RCC 7860 (cell line): ENCODE measurements at regions not wholly inside any gene's neighbourhood (a gene's known extent, or its start where the extent isn't known, plus 50 kb on each side); places are given as distances from the start of the nearest gene placed in this dataset.

ENCODE experiments used
- DNase-seq: peaks from one replicate; pipeline ENCODE4 v3.0.0-alpha.2; 2015; ENCODE audit warnings: low spot score
- FAIRE-seq: peaks from 2 replicates; lab custom pipeline; 2012; peaks lifted over from hg19 to GRCh38; lab: Jason Lieb, UNC

- DNase-seq, result no peak
- no peak for FAIRE-seq
These were observed 507.5 kb upstream of the NR2F2 start for GRCh38 chr15:95822961-95823360.

GRCh38 chr15:95825208-95825607 is 505.3 kb upstream of the NR2F2 start:
- no peak for FAIRE-seq

GRCh38 chr15:95825671-95826411 is 504.7 kb upstream of the NR2F2 start:
- FAIRE-seq (no peak), DNase-seq (no peak)

More at GRCh38 chr15:95825208-95825607, 505.3 kb upstream of the NR2F2 start:
- DNase-seq, result no peak

- DNase-seq, result no peak
These were observed 503.9 kb upstream of the NR2F2 start for GRCh38 chr15:95826412-95827195.

GRCh38 chr15:95829062-95829461 is 501.4 kb upstream of the NR2F2 start:
- no peak for DNase-seq
- FAIRE-seq, result no peak

More at GRCh38 chr15:95826412-95827195, 503.9 kb upstream of the NR2F2 start:
- FAIRE-seq, result no peak

- no peak for FAIRE-seq
- no peak for DNase-seq
These were observed 500.2 kb upstream of the NR2F2 start for GRCh38 chr15:95830281-95830680.

GRCh38 chr15:95832668-95833067 is 497.8 kb upstream of the NR2F2 start:
- no peak for FAIRE-seq
- DNase-seq, result no peak

- FAIRE-seq (no peak), DNase-seq (no peak)
These were observed 496.3 kb upstream of the NR2F2 start for GRCh38 chr15:95834028-95834804.

- DNase-seq (no peak), FAIRE-seq (no peak)
These were observed 494.0 kb upstream of the NR2F2 start for GRCh38 chr15:95836536-95836935.

- DNase-seq (no peak), FAIRE-seq (no peak)
These were observed 493.0 kb upstream of the NR2F2 start for GRCh38 chr15:95837341-95838004.

- no peak for DNase-seq
- FAIRE-seq, result no peak
These were observed 491.1 kb upstream of the NR2F2 start for GRCh38 chr15:95839367-95839782.

- no peak for FAIRE-seq
These were observed 490.5 kb upstream of the NR2F2 start for GRCh38 chr15:95840004-95840403.

GRCh38 chr15:95840855-95841254 is 489.6 kb upstream of the NR2F2 start:
- DNase-seq, result no peak
- no peak for FAIRE-seq

More at GRCh38 chr15:95840004-95840403, 490.5 kb upstream of the NR2F2 start:
- no peak for DNase-seq

- FAIRE-seq (no peak), DNase-seq (no peak)
These were observed 487.9 kb upstream of the NR2F2 start for GRCh38 chr15:95842576-95842975.

GRCh38 chr15:95843241-95843910 is 487.1 kb upstream of the NR2F2 start:
- no peak for FAIRE-seq
- no peak for DNase-seq

- no peak for DNase-seq
- no peak for FAIRE-seq
These were observed 484.5 kb upstream of the NR2F2 start for GRCh38 chr15:95845862-95846515.

- FAIRE-seq, result no peak
These were observed 482.4 kb upstream of the NR2F2 start for GRCh38 chr15:95848126-95848525.

GRCh38 chr15:95850837-95851236 is 479.7 kb upstream of the NR2F2 start:
- FAIRE-seq, result no peak
- DNase-seq, result no peak

More at GRCh38 chr15:95848126-95848525, 482.4 kb upstream of the NR2F2 start:
- no peak for DNase-seq

- DNase-seq, result no peak
- no peak for FAIRE-seq
These were observed 477.1 kb upstream of the NR2F2 start for GRCh38 chr15:95853350-95853749.
